ENCODE measurements at regions not wholly inside any gene's neighbourhood (a gene's known extent, or its start where the extent isn't known, plus 50 kb on each side); places are given as distances from the start of the nearest gene placed in this dataset.

DNA sequence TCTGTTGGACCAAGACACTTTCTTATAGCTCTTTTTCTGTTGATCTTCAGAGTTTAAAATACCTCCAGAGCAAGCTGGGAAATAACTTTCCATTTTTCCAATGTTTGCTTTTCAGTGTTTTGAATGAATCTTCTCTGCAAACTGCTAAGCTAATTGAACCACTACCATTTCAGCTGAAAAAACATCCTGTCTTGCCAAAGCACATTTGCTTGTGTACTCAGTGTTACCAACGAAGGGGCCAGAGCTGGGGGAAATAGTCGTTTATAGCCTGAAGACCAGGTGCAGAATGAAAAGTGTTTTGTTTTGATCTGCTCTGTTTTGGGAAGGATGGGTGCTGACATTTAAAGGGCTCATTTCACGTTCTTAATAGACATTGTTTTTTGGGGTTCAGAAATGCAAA is 88.4 kb upstream of the CLNK start:
- H3K4me3 ChIP-seq (ENCODE audit: low read depth, low read length) = no peak overlapping the region
- DNase-seq (ENCODE audit: low read depth) = no peak
- TF ChIP-seq, protein P1, sequence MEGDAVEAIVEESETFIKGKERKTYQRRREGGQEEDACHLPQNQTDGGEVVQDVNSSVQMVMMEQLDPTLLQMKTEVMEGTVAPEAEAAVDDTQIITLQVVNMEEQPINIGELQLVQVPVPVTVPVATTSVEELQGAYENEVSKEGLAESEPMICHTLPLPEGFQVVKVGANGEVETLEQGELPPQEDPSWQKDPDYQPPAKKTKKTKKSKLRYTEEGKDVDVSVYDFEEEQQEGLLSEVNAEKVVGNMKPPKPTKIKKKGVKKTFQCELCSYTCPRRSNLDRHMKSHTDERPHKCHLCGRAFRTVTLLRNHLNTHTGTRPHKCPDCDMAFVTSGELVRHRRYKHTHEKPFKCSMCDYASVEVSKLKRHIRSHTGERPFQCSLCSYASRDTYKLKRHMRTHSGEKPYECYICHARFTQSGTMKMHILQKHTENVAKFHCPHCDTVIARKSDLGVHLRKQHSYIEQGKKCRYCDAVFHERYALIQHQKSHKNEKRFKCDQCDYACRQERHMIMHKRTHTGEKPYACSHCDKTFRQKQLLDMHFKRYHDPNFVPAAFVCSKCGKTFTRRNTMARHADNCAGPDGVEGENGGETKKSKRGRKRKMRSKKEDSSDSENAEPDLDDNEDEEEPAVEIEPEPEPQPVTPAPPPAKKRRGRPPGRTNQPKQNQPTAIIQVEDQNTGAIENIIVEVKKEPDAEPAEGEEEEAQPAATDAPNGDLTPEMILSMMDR (IDR thresholded peaks at IDR 0.05; ENCODE audit: insufficient read depth, low read depth, low read length, missing control alignments) = no peak

DNA sequence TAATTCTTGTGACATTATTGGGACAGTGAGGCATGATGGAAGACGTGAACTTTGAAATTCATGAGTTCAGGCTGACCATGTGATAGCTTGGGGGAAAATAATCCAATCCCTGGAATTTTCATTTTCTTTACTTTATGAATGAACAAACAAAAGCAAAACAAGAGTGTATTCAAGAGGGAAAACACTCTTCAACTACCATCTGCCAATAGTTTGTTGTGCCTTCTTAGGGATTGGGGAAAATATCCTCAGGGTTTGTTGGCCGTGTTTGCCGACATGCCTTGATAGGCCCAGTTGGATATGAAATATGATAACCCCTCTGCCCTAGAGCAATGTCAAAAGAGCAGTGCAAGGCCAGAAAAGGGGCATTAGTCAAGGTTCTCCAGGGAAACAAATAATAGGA is 80.8 kb upstream of the CLNK start:
- no peak for DNase-seq (ENCODE audit: low read depth)
- TF ChIP-seq, protein P1 (IDR thresholded peaks at IDR 0.05; ENCODE audit: insufficient read depth, low read depth, low read length, missing control alignments) = no peak
- no peak overlapping the region for H3K4me3 ChIP-seq (ENCODE audit: low read depth, low read length)

DNA sequence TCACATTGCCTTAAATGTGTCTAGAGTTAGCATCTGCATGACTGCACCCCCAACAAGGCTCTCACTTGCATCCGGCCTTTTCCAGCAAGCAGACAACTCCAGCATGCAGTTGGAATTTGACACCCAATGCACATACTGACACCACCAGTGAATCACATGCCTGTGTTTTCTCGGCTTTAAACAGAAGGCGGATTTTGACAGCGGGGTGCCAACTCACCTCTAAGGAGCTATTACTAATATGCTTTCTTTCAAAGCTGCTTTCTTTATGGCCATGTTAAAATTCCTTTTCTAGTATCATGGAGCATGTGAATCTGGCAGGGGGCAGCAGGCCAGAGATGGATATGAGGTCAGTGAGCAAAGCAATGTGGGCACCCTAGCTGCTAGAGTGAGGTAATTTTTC is 78.0 kb upstream of the CLNK start:
- TF ChIP-seq, protein P1 (IDR thresholded peaks at IDR 0.05; ENCODE audit: insufficient read depth, low read depth, low read length, missing control alignments) = no peak
- no peak overlapping the region for H3K4me3 ChIP-seq (ENCODE audit: low read depth, low read length)
- DNase-seq (ENCODE audit: low read depth) = no peak

DNA sequence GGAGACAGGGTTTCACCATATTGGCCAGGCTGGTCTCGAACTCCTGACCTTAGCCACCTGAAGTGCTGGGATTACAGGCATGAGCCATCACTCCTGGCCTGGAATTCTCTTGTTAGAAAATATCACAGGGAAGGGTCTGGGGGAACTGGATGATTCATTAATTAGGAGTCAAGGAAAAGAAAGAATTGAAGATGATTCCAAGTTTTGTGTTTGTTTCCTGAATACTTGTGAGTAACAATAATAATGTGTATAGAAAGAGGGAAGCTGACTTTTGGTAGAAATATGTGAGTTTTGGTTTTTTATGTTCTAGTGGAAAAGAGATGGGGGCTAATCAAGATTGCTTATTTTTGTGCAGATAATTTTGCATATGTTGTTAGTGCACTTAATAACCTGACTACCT is 77.3 kb upstream of the CLNK start:
- TF ChIP-seq, protein P1 (IDR thresholded peaks at IDR 0.05; ENCODE audit: insufficient read depth, low read depth, low read length, missing control alignments) = no peak
- no peak for DNase-seq (ENCODE audit: low read depth)

DNA sequence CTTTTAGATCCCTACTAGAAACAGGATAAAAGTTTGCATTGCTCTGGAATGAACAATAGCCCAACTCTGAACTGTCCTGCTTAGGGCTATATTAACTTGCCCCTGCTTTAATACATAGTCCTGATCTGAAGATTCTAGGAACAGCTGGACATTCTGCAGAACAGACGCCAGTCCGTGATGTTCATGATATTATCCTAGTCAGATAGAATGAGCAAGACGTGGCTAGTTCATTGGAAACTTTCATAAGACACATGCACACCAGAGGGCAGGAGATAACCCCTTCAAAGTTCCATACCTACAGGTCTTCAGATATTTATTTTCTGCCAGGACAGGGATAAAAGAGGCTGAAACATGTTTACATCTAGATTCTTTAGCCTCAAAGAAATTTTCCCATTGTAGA is 75.5 kb upstream of the CLNK start:
- no peak overlapping the region for H3K4me3 ChIP-seq (ENCODE audit: low read depth, low read length)
- no peak for DNase-seq (ENCODE audit: low read depth)

More for the DNA sequence above, 77.3 kb upstream of the CLNK start:
- no peak overlapping the region for H3K4me3 ChIP-seq (ENCODE audit: low read depth, low read length)

DNA sequence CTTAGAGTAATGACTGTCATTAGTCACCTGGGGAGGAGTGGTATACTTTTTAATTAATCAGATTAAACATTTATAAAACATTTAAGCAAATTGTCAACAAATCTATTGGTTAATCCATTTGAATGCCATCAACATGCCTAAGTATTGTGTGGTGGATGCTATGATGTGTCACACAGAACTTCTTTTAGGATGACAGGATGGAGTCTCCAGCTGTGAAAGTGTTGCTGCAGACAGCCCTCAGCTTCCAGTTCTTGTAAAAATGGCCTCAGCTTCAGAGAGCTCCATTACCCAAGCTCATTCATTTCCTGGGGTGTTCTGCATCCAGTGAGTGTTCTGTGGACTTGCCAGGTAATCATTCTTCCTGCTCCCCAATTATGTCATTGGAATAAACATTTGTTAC is 74.3 kb upstream of the CLNK start:
- TF ChIP-seq, protein P1 (IDR thresholded peaks at IDR 0.05; ENCODE audit: insufficient read depth, low read depth, low read length, missing control alignments) = no peak
- no peak for DNase-seq (ENCODE audit: low read depth)
- H3K4me3 ChIP-seq (ENCODE audit: low read depth, low read length) = no peak overlapping the region

More for the DNA sequence above, 75.5 kb upstream of the CLNK start:
- TF ChIP-seq, protein P1 (IDR thresholded peaks at IDR 0.05; ENCODE audit: insufficient read depth, low read depth, low read length, missing control alignments) = no peak

DNA sequence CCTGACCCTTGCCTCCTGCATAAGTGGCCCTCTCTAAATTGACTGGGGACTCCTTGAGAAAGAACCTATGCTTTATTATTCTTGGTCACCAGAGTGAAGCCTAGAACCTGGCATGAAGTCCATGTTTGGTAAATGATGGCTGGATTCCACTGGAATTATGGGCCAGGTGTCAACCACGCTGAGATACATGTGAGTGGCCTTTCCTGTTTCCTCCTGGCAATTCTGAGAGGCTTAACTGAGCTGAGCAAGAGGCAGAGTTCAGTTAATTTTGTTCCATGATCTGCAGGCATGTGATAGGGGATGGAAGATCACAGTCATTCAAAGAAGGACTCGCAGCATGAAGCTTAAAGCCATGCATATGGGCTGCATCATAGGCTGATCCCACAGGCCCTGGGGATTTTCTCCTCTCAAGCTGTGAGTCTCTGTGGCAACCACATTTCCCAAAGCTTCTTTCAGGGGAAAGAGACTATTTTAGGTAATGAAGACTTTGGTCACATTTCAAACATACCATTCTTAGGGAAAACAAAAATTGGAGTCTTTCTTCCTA is 69.4 kb upstream of the CLNK start:
- TF ChIP-seq, protein P1 (IDR thresholded peaks at IDR 0.05; ENCODE audit: insufficient read depth, low read depth, low read length, missing control alignments) = no peak
- DNase-seq (ENCODE audit: low read depth) = no peak
- no peak overlapping the region for H3K4me3 ChIP-seq (ENCODE audit: low read depth, low read length)

Data from GM12865 (cell line).